Suprapubic skin (tissue), 3 donors: ENCODE measurements at regions not wholly inside any gene's neighbourhood (a gene's known extent, or its start where the extent isn't known, plus 50 kb on each side); places are given as distances from the start of the nearest gene placed in this dataset.

Experiments
- CTCF ChIP-seq, 2 donors: fragments of 200-600 bp in 1 of 2; fragments of 450-650 bp in 1 of 2; sonication (generic) in 1 of 2; IDR thresholded peaks; one replicate each; pipeline ENCODE4 v1.5.1; 2016 to 2019; ENCODE audit warnings: antibody characterized with exemption in 2 of 2, mild to moderate bottlenecking in 1 of 2, moderate library complexity in 1 of 2
- POLR2AphosphoS5 ChIP-seq, 3 donors: sonication (generic); formaldehyde crosslinking; IDR thresholded peaks; one replicate each; pipeline ENCODE4 v1.6.1; 2017; ENCODE audit warnings: antibody characterized with exemption in 3 of 3

DNA sequence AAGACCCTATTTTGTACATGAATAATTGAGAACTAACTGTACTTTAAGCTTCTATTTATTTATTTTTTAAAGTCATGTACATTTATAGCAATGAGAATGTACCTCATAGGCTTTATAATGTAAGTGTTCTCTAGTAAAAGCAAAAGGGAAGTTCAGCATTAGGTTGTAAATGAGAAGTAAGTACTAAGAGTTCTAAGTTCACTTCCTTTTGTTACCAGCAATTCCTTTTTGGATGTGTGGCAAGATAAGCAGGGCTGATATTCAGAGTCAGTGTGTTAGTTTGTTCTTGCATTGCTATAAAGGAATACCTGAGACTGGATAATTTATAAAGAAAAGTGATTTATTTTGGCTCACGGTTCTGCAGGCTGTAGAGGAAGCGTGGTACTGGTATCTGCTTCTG is 54.0 kb upstream of the CCN2 start:
- TF ChIP-seq CTCF (IDR thresholded peaks at IDR 0.05): no peak
- TF ChIP-seq POLR2AphosphoS5 (IDR thresholded peaks at IDR 0.05): no peak
